ENCODE measurements at regions not wholly inside any gene's neighbourhood (a gene's known extent, or its start where the extent isn't known, plus 50 kb on each side); places are given as distances from the start of the nearest gene placed in this dataset.

- H3K9me3 ChIP-seq (replicated peaks in 1 of 2; ENCODE audit: control insufficient read depth in 1 of 2, insufficient read depth in 1 of 2, low read length in 2 of 2), result no peaks in the 10 kb centered on the region
- no peak overlapping the region for H3K4me2 ChIP-seq (replicated peaks; ENCODE audit: extremely low read depth, low read length, poor library complexity, severe bottlenecking)
- Mint-ChIP-seq H3K27me3 (ENCODE audit: low read depth in 3 of 3) (peaks cover 0 to 2% (median 1%) of the 10 kb centered on the region in 3 donors), H3K4me1 (peaks cover 7% of the 10 kb centered on the region), H3K9me3 (peaks cover 0 to 7% (median 0%) of the 10 kb centered on the region in 7 donors), H3K27ac (peak overlapping the region in 1 of 7 donors; percentile 30), H3K36me3 (no peaks in the 10 kb centered on the region), H3K4me3 (no peak overlapping the region)
- H3K27me3 ChIP-seq (ENCODE audit: control insufficient read depth in 2 of 2, insufficient read depth in 2 of 2, low read length in 2 of 2), result no peaks in the 10 kb centered on the region
- no peak for TF ChIP-seq CTCF (IDR thresholded peaks at IDR 0.05)
- H3K79me2 ChIP-seq (ENCODE audit: insufficient read depth, low read length), result no peaks in the 10 kb centered on the region
- DNase-seq, result no peak
- H3K9ac ChIP-seq (ENCODE audit: insufficient read depth, low read length, poor library complexity, severe bottlenecking), result no peak overlapping the region
- H4K20me1 ChIP-seq (ENCODE audit: insufficient read depth, low read length), result no peaks in the 10 kb centered on the region
- H3K36me3 ChIP-seq (replicated peaks in 1 of 2; ENCODE audit: control insufficient read depth in 1 of 2, insufficient read depth in 2 of 2, low read length in 2 of 2), result no peaks in the 10 kb centered on the region
- WGBS (ENCODE audit: insufficient coverage), result 86% methylated on average over 2 of the region's 5 CpGs
- H3K4me1 ChIP-seq (ENCODE audit: control insufficient read depth in 1 of 2, insufficient read depth in 2 of 2, low read length in 2 of 2), result no peaks in the 10 kb centered on the region
- no peak overlapping the region for H2AFZ ChIP-seq (ENCODE audit: insufficient read depth, low read depth, low read length, poor library complexity, severe bottlenecking)
- no peak overlapping the region for H3K27ac ChIP-seq (ENCODE audit: low read depth in 1 of 2, low read length in 2 of 2)
- intact Hi-C loops (cut with micrococcal nuclease), result no loop called here
- no peak overlapping the region for H3K4me3 ChIP-seq (replicated peaks in 1 of 3; ENCODE audit: low read depth in 2 of 3, low read length in 3 of 3)
Observed at GRCh38 chr12:46516238-46516932, 143.8 kb upstream of the SLC38A2 start.

DNA sequence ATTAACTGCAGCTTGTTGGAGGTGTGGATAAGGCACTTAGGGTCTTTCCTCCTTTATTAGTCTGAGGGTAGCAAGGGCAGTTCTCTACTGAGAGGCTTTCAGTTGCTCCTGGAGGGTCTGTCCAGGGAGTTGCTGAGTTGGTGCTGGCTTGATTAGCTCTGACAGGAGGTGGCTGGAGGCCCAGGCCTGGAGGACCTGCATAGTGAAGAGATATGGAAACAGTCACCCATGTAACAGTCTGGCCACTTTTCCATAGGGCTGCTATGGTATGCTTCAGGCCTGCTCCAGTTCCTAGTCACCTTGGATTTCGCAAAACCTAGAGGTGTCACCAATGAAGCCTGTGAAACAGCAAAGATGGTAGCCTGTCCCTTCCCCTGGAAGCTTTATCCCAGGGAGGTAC lies 143.3 kb upstream of the SLC38A2 start:
- Mint-ChIP-seq H3K9me3 (peaks cover 0 to 11% (median 4%) of the 10 kb centered on the region in 7 donors), H3K36me3 (no peaks in the 10 kb centered on the region), H3K27me3 (ENCODE audit: low read depth in 3 of 3) (peaks cover 0 to 2% (median 1%) of the 10 kb centered on the region in 3 donors), H3K4me1 (peaks cover 7% of the 10 kb centered on the region), H3K4me3 (no peak overlapping the region), H3K27ac (no peak overlapping the region)
- H3K4me1 ChIP-seq (ENCODE audit: control insufficient read depth in 1 of 2, insufficient read depth in 2 of 2, low read length in 2 of 2), result no peaks in the 10 kb centered on the region
- H3K79me2 ChIP-seq (ENCODE audit: insufficient read depth, low read length), result no peaks in the 10 kb centered on the region
- H3K9me3 ChIP-seq (replicated peaks in 1 of 2; ENCODE audit: control insufficient read depth in 1 of 2, insufficient read depth in 1 of 2, low read length in 2 of 2), result no peaks in the 10 kb centered on the region
- no peaks in the 10 kb centered on the region for H3K36me3 ChIP-seq (replicated peaks in 1 of 2; ENCODE audit: control insufficient read depth in 1 of 2, insufficient read depth in 2 of 2, low read length in 2 of 2)
- H3K9ac ChIP-seq (ENCODE audit: insufficient read depth, low read length, poor library complexity, severe bottlenecking), result no peak overlapping the region
- DNase-seq, result no peak
- no peaks in the 10 kb centered on the region for H3K27me3 ChIP-seq (ENCODE audit: control insufficient read depth in 2 of 2, insufficient read depth in 2 of 2, low read length in 2 of 2)
- 100% methylated on average over 1 of the region's 1 CpG for WGBS (ENCODE audit: insufficient coverage)
- H2AFZ ChIP-seq (ENCODE audit: insufficient read depth, low read depth, low read length, poor library complexity, severe bottlenecking), result no peak overlapping the region
- H3K4me3 ChIP-seq (replicated peaks in 1 of 3; ENCODE audit: low read depth in 2 of 3, low read length in 3 of 3), result no peak overlapping the region
- intact Hi-C loops (cut with micrococcal nuclease), result no loop called here
- H3K4me2 ChIP-seq (replicated peaks; ENCODE audit: extremely low read depth, low read length, poor library complexity, severe bottlenecking), result no peak overlapping the region
- TF ChIP-seq CTCF (IDR thresholded peaks at IDR 0.05), result no peak
- H3K27ac ChIP-seq (ENCODE audit: low read depth in 1 of 2, low read length in 2 of 2), result no peak overlapping the region
- H4K20me1 ChIP-seq (ENCODE audit: insufficient read depth, low read length), result no peaks in the 10 kb centered on the region

Measured in CD14-positive monocyte (primary cell).